ENCODE measurements at regions not wholly inside any gene's neighbourhood (a gene's known extent, or its start where the extent isn't known, plus 50 kb on each side); places are given as distances from the start of the nearest gene placed in this dataset.

- no peaks in the 10 kb centered on the region for H3K4me1 Mint-ChIP-seq (ENCODE audit: low read depth, unreplicated experiment)
- no peak overlapping the region for H3K27ac Mint-ChIP-seq (ENCODE audit: unreplicated experiment)
- no peaks in the 10 kb centered on the region for H4K20me1 ChIP-seq (ENCODE audit: insufficient read depth, low read length)
- H3K4me1 ChIP-seq (ENCODE audit: insufficient read depth, low read length): no peaks in the 10 kb centered on the region
- H3K4me3 Mint-ChIP-seq (ENCODE audit: unreplicated experiment): no peak overlapping the region
- no peak overlapping the region for H3K4me3 ChIP-seq (ENCODE audit: insufficient read depth, low read depth, low read length)
- no peak overlapping the region for H2AFZ ChIP-seq (ENCODE audit: low read depth, low read length)
- FAIRE-seq (no peak), DNase-seq (ENCODE audit: low read depth) (no peak)
- H3K36me3 Mint-ChIP-seq (ENCODE audit: low read depth, unreplicated experiment): no peaks in the 10 kb centered on the region
- H3K79me2 ChIP-seq (ENCODE audit: insufficient read depth, low read length): no peaks in the 10 kb centered on the region
- H3K9ac ChIP-seq (ENCODE audit: low read length): no peak overlapping the region
- H3K27me3 ChIP-seq (ENCODE audit: insufficient read depth, low read length): no peaks in the 10 kb centered on the region
- peaks cover 9% of the 10 kb centered on the region for H3K9me3 Mint-ChIP-seq (ENCODE audit: unreplicated experiment)
- H3K27ac ChIP-seq (ENCODE audit: low read depth, low read length): no peak overlapping the region
- H3K9me3 ChIP-seq (ENCODE audit: insufficient read depth, low read depth, low read length): peaks cover 2% of the 10 kb centered on the region
- H3K4me2 ChIP-seq (ENCODE audit: low read length): no peak overlapping the region
- H3K27me3 Mint-ChIP-seq (ENCODE audit: low read depth, unreplicated experiment): no peaks in the 10 kb centered on the region
- H3K36me3 ChIP-seq (ENCODE audit: insufficient read depth, low read length): no peaks in the 10 kb centered on the region
- TF ChIP-seq CTCF (IDR thresholded peaks at IDR 0.05; ENCODE audit: insufficient read depth, low read depth, low read length) (no peak), EZH2 (IDR thresholded peaks at IDR 0.05; ENCODE audit: insufficient read depth, low read length) (no peak)
These were observed 1284.3 kb downstream of the TYW1 start for GRCh38 chr7:68280931-68281330.

GRCh38 chr7:68288144-68288593 lies 1291.5 kb downstream of the TYW1 start:
- H3K4me3 Mint-ChIP-seq (ENCODE audit: unreplicated experiment): no peak overlapping the region
- Histone ChIP-seq H3K27me3 (ENCODE audit: insufficient read depth, low read length) (no peaks in the 10 kb centered on the region), H3K4me2 (ENCODE audit: low read length) (no peak overlapping the region), H3K9me3 (ENCODE audit: insufficient read depth, low read depth, low read length) (no peaks in the 10 kb centered on the region), H3K4me1 (ENCODE audit: insufficient read depth, low read length) (no peaks in the 10 kb centered on the region), H3K79me2 (ENCODE audit: insufficient read depth, low read length) (no peaks in the 10 kb centered on the region), H3K27ac (ENCODE audit: low read depth, low read length) (no peak overlapping the region), H4K20me1 (ENCODE audit: insufficient read depth, low read length) (no peaks in the 10 kb centered on the region), H2AFZ (ENCODE audit: low read depth, low read length) (no peak overlapping the region), H3K4me3 (ENCODE audit: insufficient read depth, low read depth, low read length) (no peak overlapping the region), H3K36me3 (ENCODE audit: insufficient read depth, low read length) (no peaks in the 10 kb centered on the region), H3K9ac (ENCODE audit: low read length) (no peak overlapping the region)
- no peaks in the 10 kb centered on the region for H3K4me1 Mint-ChIP-seq (ENCODE audit: low read depth, unreplicated experiment)
- FAIRE-seq (peak; percentile 43), DNase-seq (ENCODE audit: low read depth) (no peak)
- no peak overlapping the region for H3K27ac Mint-ChIP-seq (ENCODE audit: unreplicated experiment)
- peaks cover 2% of the 10 kb centered on the region for H3K9me3 Mint-ChIP-seq (ENCODE audit: unreplicated experiment)
- TF ChIP-seq EZH2 (IDR thresholded peaks at IDR 0.05; ENCODE audit: insufficient read depth, low read length) (no peak), CTCF (IDR thresholded peaks at IDR 0.05; ENCODE audit: insufficient read depth, low read depth, low read length) (no peak)
- H3K36me3 Mint-ChIP-seq (ENCODE audit: low read depth, unreplicated experiment): no peaks in the 10 kb centered on the region
- no peaks in the 10 kb centered on the region for H3K27me3 Mint-ChIP-seq (ENCODE audit: low read depth, unreplicated experiment)

DNA sequence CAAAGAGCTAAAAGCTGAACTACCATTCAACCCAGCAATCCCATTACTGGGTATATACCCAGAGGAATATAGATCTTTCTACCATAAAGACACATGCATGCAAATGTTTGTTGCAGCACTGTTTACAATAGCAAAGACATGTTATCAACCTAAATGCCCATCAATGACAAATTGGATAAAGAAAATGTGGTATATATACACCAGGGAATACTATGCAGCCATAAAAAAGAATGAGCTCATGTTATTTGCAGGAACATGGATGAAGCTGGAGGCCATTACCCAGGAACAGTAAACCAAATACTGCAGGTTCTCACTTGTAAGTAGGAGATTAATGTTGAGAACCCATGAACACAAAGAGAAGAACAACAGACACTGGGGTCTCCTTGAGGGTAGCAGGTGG lies 1295.1 kb downstream of the TYW1 start:
- Histone ChIP-seq H3K4me3 (ENCODE audit: insufficient read depth, low read depth, low read length) (no peak overlapping the region), H3K4me2 (ENCODE audit: low read length) (no peak overlapping the region), H3K27ac (ENCODE audit: low read depth, low read length) (no peak overlapping the region), H3K36me3 (ENCODE audit: insufficient read depth, low read length) (no peaks in the 10 kb centered on the region), H3K9me3 (ENCODE audit: insufficient read depth, low read depth, low read length) (no peaks in the 10 kb centered on the region), H3K4me1 (ENCODE audit: insufficient read depth, low read length) (no peaks in the 10 kb centered on the region), H4K20me1 (ENCODE audit: insufficient read depth, low read length) (no peaks in the 10 kb centered on the region), H3K9ac (ENCODE audit: low read length) (no peak overlapping the region), H3K79me2 (ENCODE audit: insufficient read depth, low read length) (no peaks in the 10 kb centered on the region), H3K27me3 (ENCODE audit: insufficient read depth, low read length) (no peaks in the 10 kb centered on the region), H2AFZ (ENCODE audit: low read depth, low read length) (no peak overlapping the region)
- H3K27ac Mint-ChIP-seq (ENCODE audit: unreplicated experiment): no peak overlapping the region
- no peak for FAIRE-seq
- TF ChIP-seq EZH2 (IDR thresholded peaks at IDR 0.05; ENCODE audit: insufficient read depth, low read length): no peak
- no peak for TF ChIP-seq CTCF (IDR thresholded peaks at IDR 0.05; ENCODE audit: insufficient read depth, low read depth, low read length)
- H3K4me1 Mint-ChIP-seq (ENCODE audit: low read depth, unreplicated experiment): no peaks in the 10 kb centered on the region
- H3K4me3 Mint-ChIP-seq (ENCODE audit: unreplicated experiment): no peak overlapping the region
- no peak for DNase-seq (ENCODE audit: low read depth)
- no peaks in the 10 kb centered on the region for H3K27me3 Mint-ChIP-seq (ENCODE audit: low read depth, unreplicated experiment)
- H3K9me3 Mint-ChIP-seq (ENCODE audit: unreplicated experiment): peaks cover 5% of the 10 kb centered on the region
- H3K36me3 Mint-ChIP-seq (ENCODE audit: low read depth, unreplicated experiment): no peaks in the 10 kb centered on the region

Measured in astrocyte (in vitro differentiated cells and primary cell).